ENCODE measurements at regions not wholly inside any gene's neighbourhood (a gene's known extent, or its start where the extent isn't known, plus 50 kb on each side); places are given as distances from the start of the nearest gene placed in this dataset.

GRCh38 chr2:53216805-53217204 is 550.8 kb upstream of the CHAC2 start:
- no peak for TF ChIP-seq EZH2phosphoT487 (IDR thresholded peaks at IDR 0.05; ENCODE audit: borderline replicate concordance, low read length)
- TF ChIP-seq CTCF (IDR thresholded peaks at IDR 0.05; ENCODE audit: low read depth, low read length, poor library complexity, severe bottlenecking), result no peak
- Histone ChIP-seq H3K9me3 (ENCODE audit: control insufficient read depth, insufficient read depth, low read length) (no peaks in the 10 kb centered on the region), H3K4me1 (ENCODE audit: control insufficient read depth, low read length) (no peaks in the 10 kb centered on the region), H3K36me3 (ENCODE audit: control insufficient read depth, low read length) (no peaks in the 10 kb centered on the region), H3K27ac (ENCODE audit: low read depth, low read length) (no peak overlapping the region), H4K20me1 (ENCODE audit: control insufficient read depth, insufficient read depth, low read depth, low read length) (no peaks in the 10 kb centered on the region), H3F3A (ENCODE audit: control insufficient read depth, insufficient read depth) (no peaks in the 10 kb centered on the region), H3K4me2 (ENCODE audit: low read length) (no peak overlapping the region), H3K27me3 (ENCODE audit: control insufficient read depth, low read length) (no peaks in the 10 kb centered on the region), H3K79me2 (ENCODE audit: control insufficient read depth, low read length) (no peaks in the 10 kb centered on the region), H3K4me3 (ENCODE audit: low read length) (no peak overlapping the region), H3K9me2 (replicated peaks; ENCODE audit: control insufficient read depth, low read length) (no peaks in the 10 kb centered on the region)

DNA sequence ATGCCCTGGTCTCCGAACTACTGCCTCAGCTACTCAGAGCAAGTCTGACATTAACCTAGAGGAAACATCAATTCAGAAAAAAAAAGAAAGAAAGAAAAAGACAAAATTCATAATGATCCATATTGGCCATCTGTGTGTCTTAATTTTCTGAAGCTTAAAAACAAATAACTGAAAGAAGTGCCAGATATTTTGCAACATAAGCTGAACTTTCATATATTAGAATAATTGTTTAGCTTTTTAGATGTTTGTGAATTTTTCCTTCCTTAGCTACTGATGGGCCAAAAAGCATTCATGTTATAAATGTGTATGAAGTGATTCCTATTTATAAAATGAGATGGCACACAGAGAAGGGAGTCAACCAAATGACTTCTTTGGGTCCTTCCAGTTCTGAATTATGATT is 555.0 kb upstream of the CHAC2 start:
- TF ChIP-seq EZH2phosphoT487 (IDR thresholded peaks at IDR 0.05; ENCODE audit: borderline replicate concordance, low read length), result no peak
- no peak for TF ChIP-seq CTCF (IDR thresholded peaks at IDR 0.05; ENCODE audit: low read depth, low read length, poor library complexity, severe bottlenecking)
- H3K4me3 ChIP-seq (ENCODE audit: low read length), result no peak overlapping the region
- no peaks in the 10 kb centered on the region for H3K4me1 ChIP-seq (ENCODE audit: control insufficient read depth, low read length)
- H3F3A ChIP-seq (ENCODE audit: control insufficient read depth, insufficient read depth), result no peaks in the 10 kb centered on the region
- no peak overlapping the region for H3K4me2 ChIP-seq (ENCODE audit: low read length)
- no peaks in the 10 kb centered on the region for H3K27me3 ChIP-seq (ENCODE audit: control insufficient read depth, low read length)
- no peaks in the 10 kb centered on the region for H3K36me3 ChIP-seq (ENCODE audit: control insufficient read depth, low read length)
- H3K27ac ChIP-seq (ENCODE audit: low read depth, low read length), result no peak overlapping the region
- H4K20me1 ChIP-seq (ENCODE audit: control insufficient read depth, insufficient read depth, low read depth, low read length), result no peaks in the 10 kb centered on the region
- no peaks in the 10 kb centered on the region for H3K79me2 ChIP-seq (ENCODE audit: control insufficient read depth, low read length)
- no peaks in the 10 kb centered on the region for H3K9me3 ChIP-seq (ENCODE audit: control insufficient read depth, insufficient read depth, low read length)
- no peaks in the 10 kb centered on the region for H3K9me2 ChIP-seq (replicated peaks; ENCODE audit: control insufficient read depth, low read length)

DNA sequence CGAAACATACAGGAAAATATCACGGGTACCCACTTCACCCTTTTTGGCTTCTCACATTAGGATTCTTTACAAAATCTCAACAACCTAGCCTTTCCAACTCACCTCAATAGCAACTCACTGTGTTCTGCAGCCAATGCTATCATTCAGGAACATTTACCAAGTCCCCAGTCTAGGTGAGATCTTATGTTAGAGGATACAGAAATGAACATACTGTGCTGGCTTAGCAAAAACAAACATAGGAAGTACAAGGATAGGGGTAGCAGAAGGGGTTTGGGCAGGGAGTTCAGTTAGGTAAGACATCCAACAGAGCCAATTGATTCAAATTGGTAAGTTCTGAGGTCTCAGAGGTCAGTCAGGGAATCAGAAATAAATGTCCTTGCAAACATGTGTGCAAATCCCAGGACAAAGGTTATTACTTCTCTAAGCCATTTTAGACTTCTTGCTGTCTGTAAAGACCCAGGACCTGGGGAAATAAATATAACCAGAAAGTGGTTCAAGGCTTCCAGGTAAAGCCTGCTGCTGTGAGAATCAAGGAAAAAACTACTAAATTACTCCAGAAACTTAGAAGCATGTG is 556.3 kb upstream of the CHAC2 start:
- Histone ChIP-seq H3K4me2 (ENCODE audit: low read length) (no peak overlapping the region), H3K9me3 (ENCODE audit: control insufficient read depth, insufficient read depth, low read length) (no peaks in the 10 kb centered on the region), H4K20me1 (ENCODE audit: control insufficient read depth, insufficient read depth, low read depth, low read length) (no peaks in the 10 kb centered on the region), H3K36me3 (ENCODE audit: control insufficient read depth, low read length) (no peaks in the 10 kb centered on the region), H3K27ac (ENCODE audit: low read depth, low read length) (no peak overlapping the region), H3K27me3 (ENCODE audit: control insufficient read depth, low read length) (no peaks in the 10 kb centered on the region), H3K79me2 (ENCODE audit: control insufficient read depth, low read length) (no peaks in the 10 kb centered on the region), H3K4me3 (ENCODE audit: low read length) (no peak overlapping the region), H3F3A (ENCODE audit: control insufficient read depth, insufficient read depth) (no peaks in the 10 kb centered on the region), H3K9me2 (replicated peaks; ENCODE audit: control insufficient read depth, low read length) (no peaks in the 10 kb centered on the region), H3K4me1 (ENCODE audit: control insufficient read depth, low read length) (no peaks in the 10 kb centered on the region)
- no peak for TF ChIP-seq CTCF (IDR thresholded peaks at IDR 0.05; ENCODE audit: low read depth, low read length, poor library complexity, severe bottlenecking)
- no peak for TF ChIP-seq EZH2phosphoT487 (IDR thresholded peaks at IDR 0.05; ENCODE audit: borderline replicate concordance, low read length)

Measured in DOHH2 (cell line).